Naive thymus-derived CD8-positive, alpha-beta T cell (primary cell): ENCODE measurements at regions not wholly inside any gene's neighbourhood (a gene's known extent, or its start where the extent isn't known, plus 50 kb on each side); places are given as distances from the start of the nearest gene placed in this dataset.
A peak's percentile ranks its signal among the peaks of the same experiment; 100 is the strongest.

Source experiments
- ATAC-seq, 2 donors: fragments of 150-1000 bp; cut with Tn5 transposase in 1 of 2; sonication (Bioruptor Pico), chemical (Tn5 transposase) in 1 of 2; 1 replicate in 1 of 2; 2 replicates in 1 of 2; pipeline ENCODE4 v1.10.0; 2021; ENCODE audit warnings: mild to moderate bottlenecking in 2 of 2, moderate library complexity in 2 of 2
- POLR2A ChIA-PET: fragments of 350-600 bp; sonication (Branson Sonifier 250); formaldehyde crosslinking; loops from one replicate; lab custom pipeline; 2021; ENCODE audit warnings: antibody characterized with exemption; lab: Charles Lee
- DNase-seq, 10 donors: peaks; one replicate each; pipeline versions ENCODE4 v3.0.0 to v3.0.0-alpha.2; 2020 to 2022
- H3K27ac Mint-ChIP-seq, 10 donors: one replicate each; pipeline ENCODE4 v1.8.0; 2020 to 2022; ENCODE audit warnings: mild to moderate bottlenecking in 10 of 10, mixed read lengths in 10 of 10, moderate library complexity in 4 of 10, inconsistent platforms in 1 of 10
- H3K27me3 Mint-ChIP-seq, 5 donors: one replicate each; pipeline ENCODE4 v1.8.0; 2021 to 2022; ENCODE audit warnings: mixed read lengths in 5 of 5
- H3K36me3 Mint-ChIP-seq, 3 donors: one replicate each; pipeline ENCODE4 v1.8.0; 2020 to 2022; ENCODE audit warnings: mixed read lengths in 3 of 3, mild to moderate bottlenecking in 2 of 3, inconsistent platforms in 1 of 3
- H3K4me1 Mint-ChIP-seq, 4 donors: one replicate each; pipeline ENCODE4 v1.8.0; 2021 to 2022; ENCODE audit warnings: mixed read lengths in 4 of 4
- H3K4me3 Mint-ChIP-seq, 10 donors: one replicate each; pipeline ENCODE4 v1.8.0; 2020 to 2022; ENCODE audit warnings: mild to moderate bottlenecking in 10 of 10, mixed read lengths in 10 of 10, moderate library complexity in 6 of 10, inconsistent platforms in 1 of 10
- H3K9me3 Mint-ChIP-seq, 9 donors: one replicate each; pipeline ENCODE4 v1.8.0; 2020 to 2022; ENCODE audit warnings: mixed read lengths in 9 of 9, mild to moderate bottlenecking in 3 of 9, inconsistent platforms in 1 of 9, moderate library complexity in 1 of 9

- no peaks in the 10 kb centered on the region for H3K4me1 Mint-ChIP-seq
- no peak overlapping the region for H3K27ac Mint-ChIP-seq
- DNase-seq, result no peak
- peaks cover 0 to 3% (median 0%) of the 10 kb centered on the region in 9 donors for H3K9me3 Mint-ChIP-seq
- H3K27me3 Mint-ChIP-seq, result peaks cover 0 to 12% (median 1%) of the 10 kb centered on the region in 5 donors
- no peak for ATAC-seq
- POLR2A ChIA-PET, result no interaction called here
- H3K4me3 Mint-ChIP-seq, result no peak overlapping the region
- no peaks in the 10 kb centered on the region for H3K36me3 Mint-ChIP-seq
Observed at GRCh38 chr2:223148516-223148915, 96.5 kb downstream of the KCNE4 start.

DNA sequence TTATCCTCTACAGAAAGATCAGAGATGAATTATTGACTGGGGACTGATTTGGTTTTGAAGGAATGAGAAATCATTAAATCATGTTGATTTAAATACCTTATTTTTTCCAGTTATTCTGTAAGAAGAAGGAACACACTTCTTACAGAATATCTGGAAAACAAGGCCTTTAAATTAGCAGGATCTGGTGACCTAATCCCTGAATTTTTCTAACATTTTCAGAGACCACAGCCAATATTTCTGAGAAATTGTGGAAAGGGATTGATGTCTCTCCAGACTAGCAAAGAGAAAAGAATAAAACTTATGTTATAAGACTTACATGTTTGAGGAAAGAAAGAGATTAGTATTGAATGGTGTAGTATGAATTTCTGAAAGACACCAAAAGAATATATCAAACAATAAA is 104.0 kb downstream of the KCNE4 start:
- no peaks in the 10 kb centered on the region for H3K36me3 Mint-ChIP-seq
- POLR2A ChIA-PET, result no interaction called here
- ATAC-seq, result no peak
- peaks cover 0 to 2% (median 0%) of the 10 kb centered on the region in 5 donors for H3K27me3 Mint-ChIP-seq
- no peaks in the 10 kb centered on the region for H3K4me1 Mint-ChIP-seq
- H3K27ac Mint-ChIP-seq, result no peak overlapping the region
- no peak overlapping the region for H3K4me3 Mint-ChIP-seq
- no peaks in the 10 kb centered on the region for H3K9me3 Mint-ChIP-seq
- DNase-seq, result no peak

DNA sequence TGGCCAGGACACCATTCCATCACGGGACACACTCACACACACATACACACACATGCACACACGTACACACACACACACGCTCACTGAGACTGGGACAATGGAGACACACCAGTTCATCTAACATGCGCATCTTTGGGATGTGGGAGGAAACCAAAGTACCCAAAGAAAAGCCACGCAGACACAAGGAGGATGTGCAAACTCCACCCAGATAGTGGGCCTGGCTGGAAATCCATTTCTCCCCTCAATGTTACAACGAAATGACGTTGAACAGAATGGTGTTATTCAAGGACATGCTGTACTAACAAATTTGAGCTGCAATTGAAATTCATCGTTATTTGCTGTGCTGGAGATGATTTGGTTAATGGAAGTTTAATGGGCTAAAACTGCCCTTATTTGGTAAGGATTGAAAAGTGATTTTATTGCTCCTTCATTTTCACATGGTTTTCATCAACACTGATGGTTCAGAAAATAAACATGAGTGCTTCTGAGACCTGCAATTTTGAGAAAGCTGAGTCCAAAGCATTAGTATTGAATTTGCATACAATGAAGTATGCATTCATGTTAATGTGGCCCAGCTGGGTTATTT is 110.0 kb downstream of the KCNE4 start:
- Mint-ChIP-seq H3K27me3 (peaks cover 0 to 2% (median 0%) of the 10 kb centered on the region in 5 donors), H3K36me3 (no peaks in the 10 kb centered on the region), H3K9me3 (peaks cover 0 to 3% (median 0%) of the 10 kb centered on the region in 9 donors), H3K4me3 (no peak overlapping the region), H3K4me1 (no peaks in the 10 kb centered on the region), H3K27ac (no peak overlapping the region)
- DNase-seq (no peak), ATAC-seq (no peak)
- POLR2A ChIA-PET, result no interaction called here

- peaks cover 0 to 12% (median 5%) of the 10 kb centered on the region in 9 donors for H3K9me3 Mint-ChIP-seq
- no peak overlapping the region for H3K27ac Mint-ChIP-seq
- POLR2A ChIA-PET, result no interaction called here
- no peak for ATAC-seq
- H3K36me3 Mint-ChIP-seq, result no peaks in the 10 kb centered on the region
- peaks cover 0 to 2% (median 0%) of the 10 kb centered on the region in 5 donors for H3K27me3 Mint-ChIP-seq
- no peak overlapping the region for H3K4me3 Mint-ChIP-seq
- DNase-seq, result no peak
- no peaks in the 10 kb centered on the region for H3K4me1 Mint-ChIP-seq
Observed at GRCh38 chr2:223165423-223166214, 113.6 kb downstream of the KCNE4 start.

DNA sequence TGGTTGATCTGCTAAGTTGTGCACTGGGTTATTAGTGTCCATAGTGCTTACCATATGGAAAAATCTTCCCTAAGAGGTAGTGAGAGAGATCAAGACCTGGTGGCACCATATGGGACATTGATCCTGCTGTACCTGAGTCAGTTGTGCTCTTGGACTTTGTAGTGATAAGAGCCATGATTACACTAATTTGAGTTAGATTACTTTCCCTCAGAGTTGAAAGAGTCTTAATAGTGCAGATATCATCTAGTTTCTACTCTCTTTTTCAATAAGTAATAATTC is 114.2 kb downstream of the KCNE4 start:
- Mint-ChIP-seq H3K27me3 (peaks cover 0 to 2% (median 0%) of the 10 kb centered on the region in 5 donors), H3K36me3 (no peaks in the 10 kb centered on the region), H3K4me1 (no peaks in the 10 kb centered on the region), H3K4me3 (no peak overlapping the region), H3K9me3 (peaks cover 0 to 13% (median 5%) of the 10 kb centered on the region in 9 donors), H3K27ac (no peak overlapping the region)
- ATAC-seq, result no peak
- no peak for DNase-seq
- POLR2A ChIA-PET, result no interaction called here

- H3K27ac Mint-ChIP-seq, result no peak overlapping the region
- H3K4me1 Mint-ChIP-seq, result no peaks in the 10 kb centered on the region
- H3K9me3 Mint-ChIP-seq, result peaks cover 0 to 15% (median 5%) of the 10 kb centered on the region in 9 donors
- DNase-seq (no peak), ATAC-seq (no peak)
- no peaks in the 10 kb centered on the region for H3K36me3 Mint-ChIP-seq
- no peak overlapping the region for H3K4me3 Mint-ChIP-seq
- H3K27me3 Mint-ChIP-seq, result peaks cover 0 to 2% (median 0%) of the 10 kb centered on the region in 5 donors
- POLR2A ChIA-PET, result no interaction called here
Observed at GRCh38 chr2:223166983-223167650, 115.1 kb downstream of the KCNE4 start.

- no peak for DNase-seq
- no peaks in the 10 kb centered on the region for H3K4me1 Mint-ChIP-seq
- H3K9me3 Mint-ChIP-seq, result peaks cover 0 to 15% (median 5%) of the 10 kb centered on the region in 9 donors
- ATAC-seq, result no peak
- H3K27me3 Mint-ChIP-seq, result peaks cover 0 to 2% (median 0%) of the 10 kb centered on the region in 5 donors
- H3K36me3 Mint-ChIP-seq, result no peaks in the 10 kb centered on the region
- POLR2A ChIA-PET, result no interaction called here
- peak overlapping the region in 1 of 10 donors; percentile 50 for H3K27ac Mint-ChIP-seq
- no peak overlapping the region for H3K4me3 Mint-ChIP-seq
Observed at GRCh38 chr2:223169830-223170605, 118.0 kb downstream of the KCNE4 start.

- H3K27ac Mint-ChIP-seq, result no peak overlapping the region
- DNase-seq, result no peak
- POLR2A ChIA-PET, result no interaction called here
- no peaks in the 10 kb centered on the region for H3K4me1 Mint-ChIP-seq
- no peaks in the 10 kb centered on the region for H3K36me3 Mint-ChIP-seq
- peaks cover 0 to 6% (median 0%) of the 10 kb centered on the region in 5 donors for H3K27me3 Mint-ChIP-seq
- no peak overlapping the region for H3K4me3 Mint-ChIP-seq
- no peak for ATAC-seq
- H3K9me3 Mint-ChIP-seq, result no peaks in the 10 kb centered on the region
Observed at GRCh38 chr2:223176970-223177369, 125.0 kb downstream of the KCNE4 start.

DNA sequence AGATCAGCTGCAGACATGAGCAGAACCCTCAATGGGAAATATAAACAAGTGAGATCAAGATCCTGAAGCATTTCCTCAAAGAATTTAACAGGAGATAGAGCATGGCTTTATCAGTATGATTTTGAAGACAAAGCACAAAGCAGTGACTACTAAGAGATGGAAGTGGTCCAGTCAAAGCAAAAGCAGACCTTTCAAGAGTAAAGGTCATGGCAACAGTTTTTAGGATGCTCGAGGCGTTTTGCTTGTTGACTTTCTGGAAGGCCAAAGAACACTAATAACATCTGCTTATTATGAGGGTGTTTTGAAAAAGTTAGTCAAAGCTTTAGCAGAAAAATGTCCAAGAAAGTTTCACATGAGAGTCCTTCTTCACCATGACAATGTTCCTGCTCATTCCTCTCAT is 128.5 kb downstream of the KCNE4 start:
- H3K4me3 Mint-ChIP-seq, result no peak overlapping the region
- H3K36me3 Mint-ChIP-seq, result no peaks in the 10 kb centered on the region
- H3K27ac Mint-ChIP-seq, result no peak overlapping the region
- no peak for DNase-seq
- ATAC-seq, result no peak
- H3K4me1 Mint-ChIP-seq, result no peaks in the 10 kb centered on the region
- POLR2A ChIA-PET, result no interaction called here
- H3K9me3 Mint-ChIP-seq, result no peaks in the 10 kb centered on the region
- H3K27me3 Mint-ChIP-seq, result peaks cover 0 to 11% (median 0%) of the 10 kb centered on the region in 5 donors

GRCh38 chr2:223181561-223181960 is 129.6 kb downstream of the KCNE4 start:
- no peaks in the 10 kb centered on the region for H3K36me3 Mint-ChIP-seq
- H3K27ac Mint-ChIP-seq, result no peak overlapping the region
- H3K4me3 Mint-ChIP-seq, result no peak overlapping the region
- DNase-seq (no peak), ATAC-seq (no peak)
- no peaks in the 10 kb centered on the region for H3K9me3 Mint-ChIP-seq
- peaks cover 0 to 11% (median 0%) of the 10 kb centered on the region in 5 donors for H3K27me3 Mint-ChIP-seq
- POLR2A ChIA-PET, result no interaction called here
- no peaks in the 10 kb centered on the region for H3K4me1 Mint-ChIP-seq

GRCh38 chr2:223182356-223182755 is 130.4 kb downstream of the KCNE4 start:
- POLR2A ChIA-PET, result no interaction called here
- no peak overlapping the region for H3K27ac Mint-ChIP-seq
- H3K4me3 Mint-ChIP-seq, result no peak overlapping the region
- no peaks in the 10 kb centered on the region for H3K9me3 Mint-ChIP-seq
- H3K36me3 Mint-ChIP-seq, result no peaks in the 10 kb centered on the region
- ATAC-seq (no peak), DNase-seq (no peak)
- peaks cover 0 to 11% (median 0%) of the 10 kb centered on the region in 5 donors for H3K27me3 Mint-ChIP-seq
- H3K4me1 Mint-ChIP-seq, result no peaks in the 10 kb centered on the region

- Mint-ChIP-seq H3K4me1 (no peaks in the 10 kb centered on the region), H3K27me3 (peaks cover 0 to 18% (median 2%) of the 10 kb centered on the region in 5 donors), H3K9me3 (peaks cover 0 to 2% (median 0%) of the 10 kb centered on the region in 9 donors), H3K36me3 (no peaks in the 10 kb centered on the region), H3K4me3 (no peak overlapping the region), H3K27ac (no peak overlapping the region)
- POLR2A ChIA-PET, result no interaction called here
- no peak for DNase-seq
- no peak for ATAC-seq
Observed at GRCh38 chr2:223185638-223186037, 133.6 kb downstream of the KCNE4 start.

- POLR2A ChIA-PET, result no interaction called here
- DNase-seq (no peak), ATAC-seq (no peak)
- no peaks in the 10 kb centered on the region for H3K4me1 Mint-ChIP-seq
- H3K27me3 Mint-ChIP-seq, result peaks cover 0 to 31% (median 2%) of the 10 kb centered on the region in 5 donors
- peaks cover 0 to 11% (median 0%) of the 10 kb centered on the region in 9 donors for H3K9me3 Mint-ChIP-seq
- no peak overlapping the region for H3K27ac Mint-ChIP-seq
- H3K36me3 Mint-ChIP-seq, result no peaks in the 10 kb centered on the region
- H3K4me3 Mint-ChIP-seq, result no peak overlapping the region
Observed at GRCh38 chr2:223187256-223187655, 135.3 kb downstream of the KCNE4 start.
